ENCODE measurements at regions not wholly inside any gene's neighbourhood (a gene's known extent, or its start where the extent isn't known, plus 50 kb on each side); places are given as distances from the start of the nearest gene placed in this dataset.

- no peaks in the 10 kb centered on the region for H3K9me3 ChIP-seq (ENCODE audit: control insufficient read depth in 2 of 2, low read length in 2 of 2)
- Mint-ChIP-seq H3K9me3 (no peaks in the 10 kb centered on the region), H3K4me3 (no peak overlapping the region), H3K27me3 (no peaks in the 10 kb centered on the region), H3K36me3 (no peaks in the 10 kb centered on the region), H3K4me1 (peaks cover 16 to 44% (median 26%) of the 10 kb centered on the region in 4 donors), H3K27ac (peak overlapping the region in 1 of 3 donors; percentile 9)
- H3K27ac ChIP-seq (ENCODE audit: insufficient read depth, low read length, poor library complexity, severe bottlenecking) = no peak overlapping the region
- H3K27me3 ChIP-seq (ENCODE audit: control insufficient read depth, insufficient read depth, low read length) = no peaks in the 10 kb centered on the region
- no peak overlapping the region for H3K4me3 ChIP-seq (ENCODE audit: low read depth, low read length)
- ATAC-seq (ENCODE audit: low read depth in 2 of 2) = no peak
- DNase-seq = no peak
- no peaks in the 10 kb centered on the region for H3K36me3 ChIP-seq (ENCODE audit: control insufficient read depth, insufficient read depth, low read length)
- peaks cover 23% of the 10 kb centered on the region for H3K4me1 ChIP-seq (ENCODE audit: control insufficient read depth, insufficient read depth, low read length, poor library complexity, severe bottlenecking)
Observed at GRCh38 chr2:191615596-191615995, 62.3 kb upstream of the NABP1 start.

DNA sequence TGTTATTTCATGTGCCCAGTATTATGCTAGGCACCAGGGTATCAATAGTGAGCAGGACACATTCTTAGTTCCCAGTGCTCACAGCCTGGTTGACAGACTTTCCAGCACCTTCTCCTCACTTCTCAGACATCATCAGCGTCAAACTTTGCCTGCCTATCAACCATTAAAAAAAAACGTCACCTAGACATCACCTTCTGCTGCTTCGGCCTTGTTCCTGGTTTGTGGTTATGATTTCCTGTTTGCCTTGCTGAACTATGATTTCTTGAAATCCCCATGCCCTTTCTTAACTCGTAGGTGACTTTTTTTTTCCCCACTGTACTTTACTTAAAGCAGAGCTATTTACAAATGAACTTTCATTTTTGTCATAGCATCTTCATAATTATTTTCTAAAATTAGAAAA lies 60.4 kb upstream of the NABP1 start:
- DNase-seq = peak; percentile 52 to 86 (median 81)
- no peaks in the 10 kb centered on the region for H3K9me3 ChIP-seq (ENCODE audit: control insufficient read depth in 2 of 2, low read length in 2 of 2)
- peaks cover 30% of the 10 kb centered on the region for H3K4me1 ChIP-seq (ENCODE audit: control insufficient read depth, insufficient read depth, low read length, poor library complexity, severe bottlenecking)
- H3K36me3 ChIP-seq (ENCODE audit: control insufficient read depth, insufficient read depth, low read length) = no peaks in the 10 kb centered on the region
- Mint-ChIP-seq H3K27me3 (no peaks in the 10 kb centered on the region), H3K27ac (peak overlapping the region; percentile 88 to 96 (median 94)), H3K9me3 (peaks cover 0 to 2% (median 0%) of the 10 kb centered on the region in 7 donors), H3K4me3 (peak overlapping the region; percentile 0 to 73 (median 60)), H3K4me1 (peaks cover 21 to 61% (median 32%) of the 10 kb centered on the region in 4 donors), H3K36me3 (no peaks in the 10 kb centered on the region)
- ATAC-seq (ENCODE audit: low read depth in 2 of 2) = peak; percentile 91 to 96
- H3K27me3 ChIP-seq (ENCODE audit: control insufficient read depth, insufficient read depth, low read length) = no peaks in the 10 kb centered on the region
- H3K27ac ChIP-seq (ENCODE audit: insufficient read depth, low read length, poor library complexity, severe bottlenecking) = peak overlapping the region; percentile 88
- H3K4me3 ChIP-seq (ENCODE audit: low read depth, low read length) = peak overlapping the region; percentile 70

DNA sequence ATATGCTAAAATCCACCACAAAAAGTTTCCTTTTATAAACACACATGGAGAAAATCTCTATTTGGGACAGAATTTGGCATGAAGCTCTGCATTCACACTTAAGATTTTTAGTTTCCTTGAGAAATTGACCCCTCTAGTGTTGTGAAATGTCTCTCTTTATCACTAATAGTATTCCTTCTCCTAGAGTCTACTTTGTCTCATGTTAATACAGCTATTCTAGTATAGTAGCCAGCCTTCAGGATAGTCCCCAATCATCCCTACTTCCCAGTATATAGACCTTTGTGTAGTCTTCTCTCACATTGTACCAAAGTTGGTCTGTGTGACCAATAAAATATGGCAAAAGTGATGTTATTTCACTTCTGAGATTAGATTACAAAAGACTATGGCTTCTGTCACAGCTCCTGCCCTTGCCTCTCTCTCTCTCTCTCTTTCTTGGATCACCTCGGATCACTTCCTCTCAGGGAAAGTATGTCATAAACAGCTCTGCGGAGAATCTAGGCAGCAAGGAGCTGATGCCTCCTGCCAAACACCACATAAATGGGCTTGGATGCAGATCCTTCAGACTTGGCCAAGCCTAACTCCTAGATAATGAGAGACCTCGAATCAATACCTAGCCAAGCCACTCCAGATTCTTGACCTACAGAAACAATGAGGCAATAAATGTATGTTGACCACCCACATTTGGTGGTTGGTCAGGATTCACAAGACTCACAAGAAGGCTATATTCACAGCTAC lies 59.7 kb upstream of the NABP1 start:
- H3K9me3 Mint-ChIP-seq = peaks cover 0 to 3% (median 0%) of the 10 kb centered on the region in 7 donors
- no peaks in the 10 kb centered on the region for H3K36me3 Mint-ChIP-seq
- peak overlapping the region; percentile 70 for H3K4me3 ChIP-seq (ENCODE audit: low read depth, low read length)
- H3K27me3 ChIP-seq (ENCODE audit: control insufficient read depth, insufficient read depth, low read length) = no peaks in the 10 kb centered on the region
- DNase-seq (no peak), ATAC-seq (ENCODE audit: low read depth in 2 of 2) (no peak)
- peak overlapping the region; percentile 88 for H3K27ac ChIP-seq (ENCODE audit: insufficient read depth, low read length, poor library complexity, severe bottlenecking)
- H3K36me3 ChIP-seq (ENCODE audit: control insufficient read depth, insufficient read depth, low read length) = no peaks in the 10 kb centered on the region
- H3K27ac Mint-ChIP-seq = peak overlapping the region; percentile 88 to 96 (median 94)
- no peaks in the 10 kb centered on the region for H3K9me3 ChIP-seq (ENCODE audit: control insufficient read depth in 2 of 2, low read length in 2 of 2)
- H3K4me1 Mint-ChIP-seq = peaks cover 21 to 68% (median 36%) of the 10 kb centered on the region in 4 donors
- H3K4me3 Mint-ChIP-seq = peak overlapping the region in 3 of 4 donors; percentile 51 to 73 (median 68)
- H3K27me3 Mint-ChIP-seq = no peaks in the 10 kb centered on the region
- H3K4me1 ChIP-seq (ENCODE audit: control insufficient read depth, insufficient read depth, low read length, poor library complexity, severe bottlenecking) = peaks cover 34% of the 10 kb centered on the region

- no peaks in the 10 kb centered on the region for H3K9me3 ChIP-seq (ENCODE audit: control insufficient read depth in 2 of 2, low read length in 2 of 2)
- no peaks in the 10 kb centered on the region for H3K27me3 ChIP-seq (ENCODE audit: control insufficient read depth, insufficient read depth, low read length)
- Mint-ChIP-seq H3K27me3 (no peaks in the 10 kb centered on the region), H3K9me3 (peaks cover 0 to 3% (median 0%) of the 10 kb centered on the region in 7 donors), H3K4me1 (peaks cover 25 to 74% (median 40%) of the 10 kb centered on the region in 4 donors), H3K4me3 (peak overlapping the region in 2 of 4 donors; percentile 48 to 68), H3K36me3 (no peaks in the 10 kb centered on the region), H3K27ac (peak overlapping the region; percentile 88 to 96 (median 94))
- peaks cover 34% of the 10 kb centered on the region for H3K4me1 ChIP-seq (ENCODE audit: control insufficient read depth, insufficient read depth, low read length, poor library complexity, severe bottlenecking)
- peak overlapping the region; percentile 70 for H3K4me3 ChIP-seq (ENCODE audit: low read depth, low read length)
- no peaks in the 10 kb centered on the region for H3K36me3 ChIP-seq (ENCODE audit: control insufficient read depth, insufficient read depth, low read length)
- DNase-seq (no peak), ATAC-seq (ENCODE audit: low read depth in 2 of 2) (no peak)
- peak overlapping the region; percentile 88 for H3K27ac ChIP-seq (ENCODE audit: insufficient read depth, low read length, poor library complexity, severe bottlenecking)
Observed at GRCh38 chr2:191618786-191619185, 59.1 kb upstream of the NABP1 start.

DNA sequence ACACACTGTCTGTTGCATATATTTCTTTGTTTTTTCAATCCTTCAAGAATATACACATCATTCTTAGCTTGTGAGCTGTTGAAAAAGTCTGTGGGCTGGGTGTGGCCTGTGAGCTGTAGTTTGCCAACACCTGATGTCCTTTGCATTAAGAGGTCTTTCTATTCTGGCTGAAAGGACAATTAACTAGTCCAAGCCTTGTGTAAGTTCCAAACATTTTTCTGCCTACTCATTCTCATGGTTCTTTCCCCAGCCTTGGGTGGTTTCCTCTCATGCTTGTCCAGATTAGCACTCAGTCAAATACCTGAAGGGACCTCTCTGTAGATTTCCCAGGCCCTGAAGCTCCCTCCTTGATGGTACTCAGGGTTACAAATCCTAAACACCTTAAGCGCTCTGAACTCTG lies 57.8 kb upstream of the NABP1 start:
- no peak overlapping the region for H3K4me3 ChIP-seq (ENCODE audit: low read depth, low read length)
- H3K27ac Mint-ChIP-seq = peak overlapping the region; percentile 53 to 94 (median 81)
- peak overlapping the region; percentile 29 for H3K27ac ChIP-seq (ENCODE audit: insufficient read depth, low read length, poor library complexity, severe bottlenecking)
- H3K9me3 Mint-ChIP-seq = peaks cover 0 to 3% (median 0%) of the 10 kb centered on the region in 7 donors
- peaks cover 46% of the 10 kb centered on the region for H3K4me1 ChIP-seq (ENCODE audit: control insufficient read depth, insufficient read depth, low read length, poor library complexity, severe bottlenecking)
- H3K27me3 ChIP-seq (ENCODE audit: control insufficient read depth, insufficient read depth, low read length) = no peaks in the 10 kb centered on the region
- H3K36me3 Mint-ChIP-seq = no peaks in the 10 kb centered on the region
- H3K27me3 Mint-ChIP-seq = no peaks in the 10 kb centered on the region
- DNase-seq = no peak
- peaks cover 34 to 84% (median 53%) of the 10 kb centered on the region in 4 donors for H3K4me1 Mint-ChIP-seq
- H3K36me3 ChIP-seq (ENCODE audit: control insufficient read depth, insufficient read depth, low read length) = no peaks in the 10 kb centered on the region
- ATAC-seq (ENCODE audit: low read depth in 2 of 2) = no peak
- H3K4me3 Mint-ChIP-seq = peak overlapping the region in 2 of 4 donors; percentile 36 to 44
- no peaks in the 10 kb centered on the region for H3K9me3 ChIP-seq (ENCODE audit: control insufficient read depth in 2 of 2, low read length in 2 of 2)

DNA sequence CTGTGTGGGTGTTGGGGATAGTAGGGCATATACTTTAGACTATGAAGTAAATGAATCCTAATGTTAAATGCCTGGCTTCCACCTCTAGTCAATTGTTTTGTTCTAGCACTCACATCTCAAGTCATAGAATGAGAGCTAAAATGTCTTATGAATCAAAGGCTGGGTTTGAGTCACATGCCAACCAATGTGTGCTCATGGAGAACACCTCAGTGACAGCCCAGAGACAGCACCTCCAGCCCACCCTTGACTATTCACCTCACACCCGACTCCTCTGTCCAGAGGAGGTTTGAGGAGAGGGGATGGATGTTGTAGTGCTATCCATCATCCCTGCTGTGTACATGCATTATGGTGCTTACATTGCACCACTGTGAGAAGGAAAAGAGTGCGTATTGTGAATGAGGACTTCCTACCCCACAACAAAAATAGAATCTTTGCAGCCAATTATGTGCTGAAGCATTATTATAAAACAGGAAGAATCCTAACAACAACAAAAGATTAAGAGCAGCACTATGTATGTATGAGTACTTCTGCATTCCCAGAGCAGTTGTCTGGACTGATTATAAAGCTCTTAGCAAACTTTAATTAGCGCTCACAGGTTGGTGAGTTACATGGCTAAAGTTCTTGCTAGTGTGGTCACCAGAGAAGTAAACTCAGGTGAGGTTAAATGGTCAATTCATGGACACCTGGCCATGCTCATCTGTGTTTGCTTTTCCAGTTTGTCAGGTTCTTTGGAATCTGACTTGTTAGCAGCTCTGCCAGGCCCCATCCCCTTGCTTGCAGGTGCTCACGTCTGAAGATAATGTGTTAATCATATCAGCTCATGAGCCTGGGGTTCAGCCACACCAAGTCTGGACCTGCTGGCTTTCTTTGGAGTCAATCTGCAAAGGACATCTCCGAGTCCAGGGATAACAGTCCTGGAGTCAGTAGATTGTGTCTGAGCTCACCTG lies 55.3 kb upstream of the NABP1 start:
- Mint-ChIP-seq H3K9me3 (peaks cover 0 to 4% (median 0%) of the 10 kb centered on the region in 7 donors), H3K4me1 (peaks cover 41 to 95% (median 70%) of the 10 kb centered on the region in 4 donors), H3K27ac (peak overlapping the region in 2 of 3 donors; percentile 83 to 96), H3K36me3 (no peaks in the 10 kb centered on the region), H3K27me3 (no peaks in the 10 kb centered on the region), H3K4me3 (no peak overlapping the region)
- H3K9me3 ChIP-seq (ENCODE audit: control insufficient read depth in 2 of 2, low read length in 2 of 2) = no peaks in the 10 kb centered on the region
- ATAC-seq (ENCODE audit: low read depth in 2 of 2) (no peak), DNase-seq (no peak)
- H3K27ac ChIP-seq (ENCODE audit: insufficient read depth, low read length, poor library complexity, severe bottlenecking) = peak overlapping the region; percentile 14
- peak overlapping the region; percentile 1 for H3K4me3 ChIP-seq (ENCODE audit: low read depth, low read length)
- peaks cover 71% of the 10 kb centered on the region for H3K4me1 ChIP-seq (ENCODE audit: control insufficient read depth, insufficient read depth, low read length, poor library complexity, severe bottlenecking)
- H3K27me3 ChIP-seq (ENCODE audit: control insufficient read depth, insufficient read depth, low read length) = no peaks in the 10 kb centered on the region
- H3K36me3 ChIP-seq (ENCODE audit: control insufficient read depth, insufficient read depth, low read length) = no peaks in the 10 kb centered on the region

DNA sequence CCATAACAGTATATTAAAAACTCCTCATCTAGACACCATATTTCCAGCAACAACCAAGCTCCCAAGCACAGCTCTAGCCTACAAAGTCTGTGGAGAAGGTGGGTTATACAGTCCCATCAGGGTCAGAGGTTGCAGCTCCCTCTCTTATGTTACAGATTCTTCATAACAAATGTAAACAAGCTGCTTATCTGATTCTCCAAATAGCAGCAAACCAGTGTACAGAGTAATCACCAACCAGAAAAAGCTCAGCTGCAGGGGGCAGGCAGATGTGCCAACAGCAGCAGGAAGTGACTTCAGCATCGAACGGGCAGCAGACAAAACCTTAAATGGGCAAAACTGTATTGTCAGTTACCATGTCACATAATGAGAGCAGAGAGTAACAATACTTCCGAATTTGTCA lies 52.9 kb upstream of the NABP1 start:
- H3K27me3 Mint-ChIP-seq = no peaks in the 10 kb centered on the region
- peak overlapping the region; percentile 82 for H3K27ac ChIP-seq (ENCODE audit: insufficient read depth, low read length, poor library complexity, severe bottlenecking)

More for the DNA sequence above, 52.9 kb upstream of the NABP1 start:
- Histone ChIP-seq H3K9me3 (ENCODE audit: control insufficient read depth in 2 of 2, low read length in 2 of 2) (no peaks in the 10 kb centered on the region), H3K27me3 (ENCODE audit: control insufficient read depth, insufficient read depth, low read length) (no peaks in the 10 kb centered on the region), H3K4me1 (ENCODE audit: control insufficient read depth, insufficient read depth, low read length, poor library complexity, severe bottlenecking) (peaks cover 72% of the 10 kb centered on the region), H3K36me3 (ENCODE audit: control insufficient read depth, insufficient read depth, low read length) (no peaks in the 10 kb centered on the region), H3K4me3 (ENCODE audit: low read depth, low read length) (peak overlapping the region; percentile 46)
- H3K4me1 Mint-ChIP-seq = peaks cover 47 to 96% (median 76%) of the 10 kb centered on the region in 4 donors
- peak; percentile 82 to 83 for ATAC-seq (ENCODE audit: low read depth in 2 of 2)
- peak overlapping the region in 3 of 4 donors; percentile 14 to 54 (median 34) for H3K4me3 Mint-ChIP-seq
- DNase-seq = peak; percentile 58 to 86 (median 86)
- H3K9me3 Mint-ChIP-seq = peaks cover 0 to 4% (median 0%) of the 10 kb centered on the region in 7 donors
- peak overlapping the region; percentile 96 for H3K27ac Mint-ChIP-seq
- no peaks in the 10 kb centered on the region for H3K36me3 Mint-ChIP-seq

Measured in CD4-positive, CD25-positive, alpha-beta regulatory T cell (primary cell).